ENCODE measurements at regions not wholly inside any gene's neighbourhood (a gene's known extent, or its start where the extent isn't known, plus 50 kb on each side); places are given as distances from the start of the nearest gene placed in this dataset.

DNA sequence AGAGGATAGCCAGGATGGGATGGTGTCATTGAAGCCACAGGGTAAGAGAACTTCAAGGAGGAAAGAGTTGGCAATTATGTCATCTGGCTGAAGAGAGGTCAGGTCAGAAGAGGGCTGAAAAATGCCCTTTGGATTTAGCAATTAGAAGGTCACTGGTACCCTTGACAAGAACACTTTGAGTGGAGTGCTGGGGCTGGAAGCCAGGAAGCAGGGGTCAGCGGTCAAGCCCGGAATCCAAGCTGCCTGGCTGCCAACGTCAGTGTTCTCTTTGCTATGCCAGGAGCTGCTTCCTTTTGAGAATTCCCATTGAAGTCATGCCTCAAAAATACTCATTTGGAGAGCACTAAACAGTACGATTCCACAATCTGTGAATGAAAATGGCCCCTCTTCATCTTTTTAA is 386.5 kb downstream of the SHQ1 start:
- Mint-ChIP-seq H3K27ac (no peak overlapping the region), H3K27me3 (peaks cover 28 to 29% of the 10 kb centered on the region in 2 donors), H3K4me3 (no peak overlapping the region), H3K36me3 (no peaks in the 10 kb centered on the region), H3K9me3 (no peaks in the 10 kb centered on the region), H3K4me1 (ENCODE audit: low read depth in 2 of 2) (peaks cover 3 to 5% of the 10 kb centered on the region in 2 donors)
- ATAC-seq (no peak), DNase-seq (ENCODE audit: low spot score) (no peak)

DNA sequence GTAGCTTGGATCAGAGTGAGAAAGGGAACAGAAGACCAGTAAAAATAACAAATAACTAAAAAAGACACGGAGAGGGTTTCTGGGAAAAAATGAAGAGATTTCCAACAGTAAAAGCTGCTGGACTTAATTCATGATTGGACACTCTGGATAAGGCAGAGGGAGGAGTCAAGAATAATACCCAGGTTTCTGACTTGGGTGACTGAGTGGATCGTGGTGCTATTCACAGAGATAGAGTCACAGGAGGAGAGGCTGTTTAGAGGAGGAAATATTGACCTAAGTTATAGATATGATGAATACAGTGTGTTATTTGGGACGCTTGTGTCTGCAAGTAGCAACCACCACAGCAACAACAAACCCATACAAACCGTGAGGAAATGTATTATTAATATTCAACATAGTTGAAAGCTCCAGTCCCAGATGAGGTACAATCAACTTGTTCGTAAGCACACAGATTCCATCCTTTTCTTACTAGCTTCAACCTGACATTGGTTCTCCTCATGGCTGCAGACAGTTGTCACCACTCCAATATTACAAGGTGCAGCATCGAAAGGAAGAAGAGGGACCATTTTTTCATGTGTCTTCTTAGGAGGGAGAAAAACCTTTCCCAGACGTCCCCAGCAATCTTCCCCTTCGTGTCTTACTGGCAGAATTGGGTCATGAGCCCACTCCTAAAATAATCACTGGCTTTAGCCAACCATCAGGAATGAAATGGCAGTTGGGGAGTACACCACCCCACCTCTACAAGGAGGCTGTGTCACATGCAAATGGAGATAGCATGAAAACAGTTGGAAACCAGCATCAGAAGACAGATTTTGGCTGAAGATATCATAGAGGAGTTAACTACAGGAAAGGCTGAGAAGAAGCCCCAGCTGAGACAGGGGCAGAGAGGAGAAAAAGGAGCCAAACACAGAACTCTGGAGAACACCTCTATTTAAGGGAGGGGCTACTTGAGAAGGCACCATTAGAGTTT is 387.8 kb downstream of the SHQ1 start:
- Mint-ChIP-seq H3K9me3 (no peaks in the 10 kb centered on the region), H3K36me3 (no peaks in the 10 kb centered on the region), H3K27ac (no peak overlapping the region), H3K4me3 (no peak overlapping the region), H3K4me1 (ENCODE audit: low read depth in 2 of 2) (peaks cover 3 to 10% of the 10 kb centered on the region in 2 donors), H3K27me3 (peaks cover 27 to 29% of the 10 kb centered on the region in 2 donors)
- DNase-seq (ENCODE audit: low spot score) (no peak), ATAC-seq (no peak)

DNA sequence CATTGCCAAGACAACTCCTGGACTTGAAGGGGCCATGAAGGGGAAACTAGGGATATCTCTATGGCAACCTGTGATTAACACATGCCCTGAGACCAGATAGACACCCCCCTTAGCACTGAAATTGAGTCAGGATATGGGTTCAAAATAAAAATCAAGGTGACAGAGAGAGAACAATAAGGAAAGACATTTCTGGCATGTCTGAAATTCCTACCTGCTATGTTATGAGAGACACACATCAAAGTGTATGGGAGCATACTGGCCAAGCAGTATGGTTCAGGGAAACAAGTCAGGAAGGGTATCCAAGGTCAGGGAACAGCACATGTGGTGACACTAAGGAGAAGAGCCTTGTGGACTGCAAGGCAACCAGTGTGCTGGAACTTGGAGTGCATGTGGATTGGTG is 388.7 kb downstream of the SHQ1 start:
- H3K36me3 Mint-ChIP-seq, result no peaks in the 10 kb centered on the region
- H3K4me1 Mint-ChIP-seq (ENCODE audit: low read depth in 2 of 2), result peaks cover 0 to 6% of the 10 kb centered on the region in 2 donors
- peaks cover 20 to 25% of the 10 kb centered on the region in 2 donors for H3K27me3 Mint-ChIP-seq
- H3K27ac Mint-ChIP-seq, result no peak overlapping the region
- H3K9me3 Mint-ChIP-seq, result no peaks in the 10 kb centered on the region
- ATAC-seq, result no peak
- H3K4me3 Mint-ChIP-seq, result no peak overlapping the region
- no peak for DNase-seq (ENCODE audit: low spot score)

DNA sequence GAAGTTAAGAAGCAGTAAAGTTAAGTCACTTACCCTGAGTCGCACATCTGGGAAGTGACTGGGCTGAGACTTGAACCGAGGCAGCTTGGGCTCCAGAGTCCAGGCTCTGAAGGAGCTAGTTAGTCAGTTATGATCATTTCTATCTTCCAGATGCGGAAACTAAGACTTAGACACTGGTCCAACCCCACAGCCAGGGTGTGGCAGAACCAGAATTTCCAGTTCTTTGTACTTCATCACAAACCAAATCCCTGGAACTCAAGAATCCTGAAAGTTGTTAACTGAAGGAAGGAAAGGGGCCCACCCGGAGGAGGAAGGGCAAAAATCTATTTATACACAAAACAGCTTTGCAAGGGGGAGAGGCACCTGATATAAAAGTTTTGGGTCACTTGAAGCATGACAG is 389.9 kb downstream of the SHQ1 start:
- Mint-ChIP-seq H3K4me3 (no peak overlapping the region), H3K36me3 (no peaks in the 10 kb centered on the region), H3K27ac (no peak overlapping the region), H3K27me3 (peaks cover 23 to 26% of the 10 kb centered on the region in 2 donors), H3K4me1 (ENCODE audit: low read depth in 2 of 2) (peaks cover 0 to 6% of the 10 kb centered on the region in 2 donors), H3K9me3 (no peaks in the 10 kb centered on the region)
- no peak for ATAC-seq
- no peak for DNase-seq (ENCODE audit: low spot score)

DNA sequence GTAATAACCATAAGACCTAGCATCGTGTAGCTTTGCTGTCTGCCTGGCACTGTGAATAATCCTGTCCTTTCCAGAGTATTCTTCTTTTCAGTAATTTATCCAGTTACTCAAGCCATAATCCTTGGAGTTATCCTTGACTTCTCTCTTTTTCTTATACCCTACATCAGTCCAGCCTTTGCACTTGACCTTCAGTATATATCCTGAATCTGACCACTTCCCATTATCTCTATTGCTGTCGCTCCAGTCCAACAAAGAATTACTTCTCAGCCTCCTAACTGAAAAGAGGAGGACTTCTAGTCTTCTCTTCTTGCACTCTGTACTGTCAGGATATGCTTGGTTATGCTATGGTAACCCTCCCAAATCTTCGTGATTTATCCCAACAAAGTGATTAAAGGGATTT is 393.8 kb downstream of the SHQ1 start:
- Mint-ChIP-seq H3K36me3 (no peaks in the 10 kb centered on the region), H3K27me3 (peaks cover 29 to 42% of the 10 kb centered on the region in 2 donors), H3K4me3 (no peak overlapping the region), H3K4me1 (ENCODE audit: low read depth in 2 of 2) (peaks cover 3 to 6% of the 10 kb centered on the region in 2 donors), H3K27ac (no peak overlapping the region), H3K9me3 (no peaks in the 10 kb centered on the region)
- DNase-seq (ENCODE audit: low spot score), result no peak
- no peak for ATAC-seq

DNA sequence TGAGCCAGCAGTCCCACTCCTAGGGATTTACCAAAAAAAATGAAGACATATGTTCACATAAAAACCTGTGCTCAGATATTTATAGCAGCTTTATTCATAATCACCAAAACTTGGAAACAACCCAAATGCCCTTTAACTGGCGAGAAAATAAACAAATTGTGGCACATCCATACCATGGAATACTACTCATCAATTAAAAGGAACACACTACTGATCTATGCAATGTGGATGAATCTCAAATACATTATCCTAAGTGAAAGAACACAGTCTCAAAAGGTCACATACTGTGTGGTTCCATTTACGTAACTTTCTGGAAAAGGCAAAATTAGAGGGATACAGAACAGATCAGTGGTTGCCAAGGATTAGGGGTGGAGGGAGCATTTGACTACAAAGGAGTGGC is 394.5 kb downstream of the SHQ1 start:
- Mint-ChIP-seq H3K9me3 (no peaks in the 10 kb centered on the region), H3K36me3 (no peaks in the 10 kb centered on the region), H3K27ac (no peak overlapping the region), H3K4me1 (ENCODE audit: low read depth in 2 of 2) (peaks cover 3 to 6% of the 10 kb centered on the region in 2 donors), H3K4me3 (no peak overlapping the region), H3K27me3 (peaks cover 23 to 40% of the 10 kb centered on the region in 2 donors)
- no peak for ATAC-seq
- no peak for DNase-seq (ENCODE audit: low spot score)

DNA sequence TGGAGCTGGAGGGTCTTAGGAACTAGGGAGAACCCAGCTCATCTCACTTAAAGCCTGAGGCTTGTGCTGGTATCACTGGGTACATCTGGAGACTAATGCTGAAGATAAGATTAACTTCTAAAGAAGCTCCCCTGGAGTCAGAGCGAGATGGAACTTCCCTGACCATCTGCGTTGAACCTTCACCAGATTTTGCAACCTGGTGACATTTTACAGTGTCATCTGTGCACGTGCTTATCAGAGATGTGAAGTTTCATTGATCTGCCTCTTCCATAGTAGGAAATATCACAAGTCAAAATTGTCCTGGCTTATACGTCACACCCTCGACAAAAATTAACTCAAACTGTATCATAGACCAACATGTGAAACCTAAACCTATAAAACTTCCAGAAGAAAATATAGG is 395.5 kb downstream of the SHQ1 start:
- no peak for ATAC-seq
- no peaks in the 10 kb centered on the region for H3K9me3 Mint-ChIP-seq
- H3K27ac Mint-ChIP-seq, result no peak overlapping the region
- peaks cover 3 to 10% of the 10 kb centered on the region in 2 donors for H3K4me1 Mint-ChIP-seq (ENCODE audit: low read depth in 2 of 2)
- H3K36me3 Mint-ChIP-seq, result no peaks in the 10 kb centered on the region
- DNase-seq (ENCODE audit: low spot score), result no peak
- H3K4me3 Mint-ChIP-seq, result no peak overlapping the region
- peaks cover 19 to 40% of the 10 kb centered on the region in 2 donors for H3K27me3 Mint-ChIP-seq

DNA sequence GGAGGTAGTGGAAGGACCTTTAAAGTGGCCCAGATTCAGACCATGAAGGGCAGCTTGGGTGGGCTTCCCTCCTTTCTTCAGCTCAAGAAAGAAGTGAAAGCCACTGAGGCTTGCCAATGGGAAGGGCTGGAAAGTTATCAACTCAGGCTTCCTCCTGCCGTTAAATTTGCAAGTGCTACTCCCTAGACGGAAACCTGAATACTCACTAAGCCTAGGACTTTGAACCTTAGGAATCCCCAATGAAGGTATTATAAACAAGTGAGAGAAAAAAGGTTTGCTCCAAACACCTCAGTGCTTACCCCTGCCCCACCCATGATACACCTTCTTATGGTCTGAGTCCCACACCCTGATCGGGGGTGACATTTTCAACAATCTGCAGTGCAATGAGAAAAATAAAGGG is 396.4 kb downstream of the SHQ1 start:
- peaks cover 3 to 10% of the 10 kb centered on the region in 2 donors for H3K4me1 Mint-ChIP-seq (ENCODE audit: low read depth in 2 of 2)
- no peak overlapping the region for H3K27ac Mint-ChIP-seq
- DNase-seq (ENCODE audit: low spot score), result no peak
- peaks cover 19 to 40% of the 10 kb centered on the region in 2 donors for H3K27me3 Mint-ChIP-seq
- H3K9me3 Mint-ChIP-seq, result no peaks in the 10 kb centered on the region
- no peaks in the 10 kb centered on the region for H3K36me3 Mint-ChIP-seq
- no peak overlapping the region for H3K4me3 Mint-ChIP-seq
- no peak for ATAC-seq

DNA sequence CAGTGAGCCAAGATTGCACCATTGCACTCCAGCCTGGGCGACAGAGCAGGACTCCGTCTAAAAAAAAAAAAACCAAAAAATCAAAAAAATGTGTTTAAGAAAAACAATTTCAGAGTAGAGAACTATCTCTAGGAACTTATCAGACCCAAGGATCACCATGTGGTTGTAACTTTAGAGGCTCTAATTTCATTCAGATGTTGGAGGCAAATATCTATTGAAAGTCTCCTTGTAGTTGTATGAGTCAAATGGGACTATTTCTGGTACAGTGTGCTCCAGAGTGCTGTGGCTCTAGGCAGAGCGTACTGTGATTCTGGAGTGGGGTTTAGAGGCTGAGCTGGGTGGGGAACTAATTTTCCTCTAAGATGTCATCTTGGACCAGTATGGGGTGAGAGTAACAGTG is 398.7 kb downstream of the SHQ1 start:
- H3K9me3 Mint-ChIP-seq, result no peaks in the 10 kb centered on the region
- H3K4me1 Mint-ChIP-seq (ENCODE audit: low read depth in 2 of 2), result peaks cover 17 to 22% of the 10 kb centered on the region in 2 donors
- peaks cover 15% of the 10 kb centered on the region for H3K36me3 Mint-ChIP-seq
- ATAC-seq (no peak), DNase-seq (ENCODE audit: low spot score) (no peak)
- H3K4me3 Mint-ChIP-seq, result no peak overlapping the region
- H3K27me3 Mint-ChIP-seq, result peaks cover 19 to 38% of the 10 kb centered on the region in 2 donors
- no peak overlapping the region for H3K27ac Mint-ChIP-seq

DNA sequence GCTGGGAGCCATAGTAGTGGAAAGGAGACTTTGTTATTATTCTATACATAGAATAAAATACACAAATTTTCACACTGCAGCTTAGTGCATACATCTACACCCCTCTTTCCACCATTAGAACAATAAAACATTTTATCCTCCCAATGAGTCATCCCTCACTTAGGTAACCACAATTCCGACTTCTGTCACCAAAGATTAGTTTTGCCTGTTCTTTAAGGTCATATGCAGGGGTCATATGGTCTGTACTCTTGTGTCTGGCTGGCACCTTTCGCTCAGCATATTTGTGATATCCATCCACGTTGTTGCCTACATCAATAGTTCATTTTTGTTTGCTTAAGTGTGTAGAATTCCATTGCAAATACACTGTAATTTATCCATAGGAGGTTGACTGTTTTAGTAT is 399.4 kb downstream of the SHQ1 start:
- ATAC-seq, result no peak
- Mint-ChIP-seq H3K4me1 (ENCODE audit: low read depth in 2 of 2) (peaks cover 24 to 29% of the 10 kb centered on the region in 2 donors), H3K4me3 (peak overlapping the region; percentile 11), H3K9me3 (no peaks in the 10 kb centered on the region), H3K36me3 (peaks cover 22% of the 10 kb centered on the region), H3K27ac (no peak overlapping the region), H3K27me3 (peaks cover 19 to 31% of the 10 kb centered on the region in 2 donors)
- DNase-seq (ENCODE audit: low spot score), result no peak

DNA sequence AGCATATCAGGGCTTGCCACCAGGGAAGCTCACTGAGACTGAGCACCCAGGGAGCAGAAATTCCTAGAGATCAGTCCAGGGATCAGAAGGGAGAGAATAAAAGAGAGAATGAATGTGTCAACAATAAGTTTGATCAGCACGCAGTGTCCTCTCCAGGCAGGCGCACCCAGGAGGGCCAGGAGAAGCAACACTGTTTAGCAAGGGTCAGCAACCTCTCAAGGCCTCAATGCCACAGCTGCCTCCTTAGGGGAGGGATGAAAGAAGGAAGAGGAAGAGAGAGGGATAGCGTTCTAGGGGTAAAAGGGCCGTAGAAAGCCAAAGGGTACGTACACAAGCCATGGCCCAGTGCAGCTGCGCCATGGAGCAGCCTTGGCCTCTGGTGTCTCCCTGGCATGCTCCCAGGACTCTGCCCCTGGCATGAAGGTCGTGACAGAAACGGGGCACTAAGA is 399.8 kb downstream of the SHQ1 start:
- H3K27ac Mint-ChIP-seq, result no peak overlapping the region
- peaks cover 19 to 28% of the 10 kb centered on the region in 2 donors for H3K27me3 Mint-ChIP-seq
- no peak for ATAC-seq

DNA sequence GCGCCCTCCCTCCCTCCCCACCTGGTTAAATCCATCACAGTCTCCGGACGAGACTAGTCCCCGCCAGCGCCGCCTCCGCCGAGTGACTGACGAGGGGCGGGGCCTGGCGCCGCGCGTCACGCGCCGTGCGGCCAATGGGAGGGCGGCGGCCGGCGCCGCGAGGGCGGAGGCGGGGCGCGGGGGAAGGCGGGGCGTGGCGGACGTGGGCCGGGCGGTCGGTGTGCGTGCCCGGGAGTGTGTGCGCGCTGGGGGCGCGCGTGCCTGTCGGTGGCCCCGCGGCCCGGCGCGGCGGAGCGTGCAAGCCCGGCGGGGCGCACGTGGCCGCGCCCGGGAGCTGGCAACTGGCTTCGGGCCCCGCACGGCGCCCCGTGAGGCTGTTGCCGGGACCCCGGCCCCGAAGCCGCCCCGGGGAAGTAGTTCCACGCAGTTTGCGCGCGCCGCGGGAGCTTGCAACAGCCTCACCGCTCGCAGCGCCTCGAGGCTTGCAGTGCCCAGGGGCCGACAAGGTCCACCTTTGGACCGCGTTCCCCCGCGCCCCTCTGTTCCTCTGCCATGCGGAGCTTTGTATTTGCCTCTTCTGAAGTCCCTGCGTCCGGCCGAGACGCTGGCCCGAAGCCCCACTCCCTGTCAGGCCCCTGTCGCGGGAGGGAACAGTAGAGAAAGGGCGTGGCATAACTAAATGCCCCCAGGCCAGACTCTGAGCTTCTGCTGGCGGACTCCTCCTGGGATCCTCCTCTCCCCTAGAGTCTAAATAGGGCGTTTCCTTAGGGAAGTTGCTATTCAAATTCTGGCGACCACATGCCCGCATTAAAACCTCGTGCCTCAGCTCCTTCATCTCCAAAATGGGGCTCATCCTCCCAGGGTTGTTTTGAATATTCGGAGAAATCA is 400.9 kb downstream of the SHQ1 start:
- H3K27ac Mint-ChIP-seq, result no peak overlapping the region
- peaks cover 27% of the 10 kb centered on the region for H3K36me3 Mint-ChIP-seq
- H3K4me1 Mint-ChIP-seq (ENCODE audit: low read depth in 2 of 2), result peaks cover 36 to 45% of the 10 kb centered on the region in 2 donors
- no peaks in the 10 kb centered on the region for H3K9me3 Mint-ChIP-seq
- peaks cover 12 to 17% of the 10 kb centered on the region in 2 donors for H3K27me3 Mint-ChIP-seq
- peak; percentile 96 for DNase-seq (ENCODE audit: low spot score)
- peak overlapping the region; percentile 46 for H3K4me3 Mint-ChIP-seq
- peak; percentile 98 to 99 for ATAC-seq

More for the DNA sequence above, 399.8 kb downstream of the SHQ1 start:
- Mint-ChIP-seq H3K9me3 (no peaks in the 10 kb centered on the region), H3K36me3 (peaks cover 27% of the 10 kb centered on the region), H3K4me1 (ENCODE audit: low read depth in 2 of 2) (peaks cover 28 to 34% of the 10 kb centered on the region in 2 donors), H3K4me3 (no peak overlapping the region)
- no peak for DNase-seq (ENCODE audit: low spot score)

DNA sequence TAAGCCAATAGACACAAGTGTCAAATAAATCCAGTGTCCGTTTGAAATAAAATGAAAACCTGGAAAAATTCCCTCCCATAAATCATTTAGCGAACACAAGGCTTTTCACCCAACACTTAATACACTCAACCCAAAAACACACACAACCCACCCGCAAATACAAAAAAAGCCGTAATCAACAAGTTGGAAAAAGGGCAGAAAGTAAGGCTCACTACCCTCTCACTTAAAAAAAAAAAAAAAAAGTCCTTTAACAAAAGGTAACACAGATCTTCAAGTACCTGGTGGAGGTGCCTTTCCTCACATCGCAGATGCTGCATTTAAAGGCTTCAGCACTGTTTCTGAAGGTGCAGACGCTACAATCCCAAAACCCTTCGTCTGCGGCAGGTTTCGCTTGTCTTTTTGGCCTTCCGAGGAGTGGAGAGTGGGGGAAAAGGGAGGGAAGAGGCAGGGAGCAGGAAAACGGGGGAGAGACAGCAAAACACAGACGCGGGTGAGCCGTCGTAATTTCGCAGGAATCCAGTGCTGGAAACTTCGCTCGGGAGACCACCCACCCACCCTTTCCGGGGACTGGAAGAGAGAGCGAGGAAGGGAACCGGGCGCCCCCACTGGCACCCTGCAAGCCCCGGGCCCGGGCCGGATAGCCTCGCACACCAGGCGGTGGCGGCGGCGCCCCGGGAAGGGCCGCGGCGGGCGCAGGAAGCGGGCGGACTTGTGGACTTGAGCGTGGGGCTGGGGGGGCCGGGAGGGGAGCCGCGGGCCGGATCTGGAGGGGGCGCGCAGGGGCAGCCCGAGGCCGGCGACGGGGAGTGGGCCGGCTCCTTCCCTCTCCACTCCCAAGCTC is 401.8 kb downstream of the SHQ1 start, which contains the start of gene RYBP:
TSS of gene RYBP (minus strand) at position 404 of the 841 bp plus-strand sequence.
- Mint-ChIP-seq H3K27me3 (peaks cover 8 to 9% of the 10 kb centered on the region in 2 donors), H3K4me1 (ENCODE audit: low read depth in 2 of 2) (peaks cover 39 to 53% of the 10 kb centered on the region in 2 donors), H3K27ac (peak within 1 kb of the TSS; percentile 76 to 81), H3K36me3 (peaks cover 27% of the 10 kb centered on the region), H3K4me3 (peak within 1 kb of the TSS; percentile 97), H3K9me3 (no peaks in the 10 kb centered on the region)
- peak; percentile 42 to 54 for ATAC-seq
- no peak for DNase-seq (ENCODE audit: low spot score)
